ENCODE measurements at regions not wholly inside any gene's neighbourhood (a gene's known extent, or its start where the extent isn't known, plus 50 kb on each side); places are given as distances from the start of the nearest gene placed in this dataset.

DNA sequence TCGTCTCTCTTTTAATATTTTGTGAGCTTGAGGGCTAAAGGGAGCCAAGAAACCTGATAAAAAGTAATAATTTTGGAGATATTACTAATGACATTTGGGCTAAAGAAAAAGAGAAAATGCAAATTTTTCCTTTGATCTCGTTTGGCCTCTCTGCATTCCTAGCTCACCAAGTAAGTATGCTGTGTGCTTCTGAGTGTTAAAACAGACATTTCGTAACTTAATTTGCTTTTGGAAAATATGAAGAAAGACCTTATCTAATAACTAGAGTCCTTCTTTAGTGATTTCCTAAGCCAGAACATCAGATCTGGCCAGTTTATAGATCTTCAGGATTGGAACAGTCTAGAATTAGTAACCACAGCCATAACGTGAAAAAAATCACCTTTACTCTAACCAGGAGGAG lies 872.9 kb upstream of the SLC35B3 start:
- H3K27ac ChIP-seq (ENCODE audit: low read depth in 1 of 2, low read length in 2 of 2), result no peak overlapping the region
- no peaks in the 10 kb centered on the region for H3K27me3 ChIP-seq (ENCODE audit: control insufficient read depth in 4 of 4, insufficient read depth in 4 of 4, low read length in 3 of 4)
- TF ChIP-seq TAF1 (conservative IDR thresholded peaks at IDR 0.05) (no peak), FOXA2 (IDR thresholded peaks at IDR 0.05) (no peak), YY1 (IDR thresholded peaks at IDR 0.05) (no peak), JUND (IDR thresholded peaks at IDR 0.05) (no peak), SP1 (IDR thresholded peaks at IDR 0.05) (no peak), FOXA1 (IDR thresholded peaks at IDR 0.05) (no peak), NR2F2 (IDR thresholded peaks at IDR 0.05) (no peak), EGR1 (IDR thresholded peaks at IDR 0.05; ENCODE audit: low read depth in 2 of 2) (no peak), HNF4G (IDR thresholded peaks at IDR 0.05) (no peak), RXRA (IDR thresholded peaks at IDR 0.05) (no peak), GABPA (IDR thresholded peaks at IDR 0.05 in 1 of 2, conservative IDR thresholded peaks at IDR 0.05 in 1 of 2) (no peak), HNF4A (conservative IDR thresholded peaks at IDR 0.05) (no peak), RAD21 (IDR thresholded peaks at IDR 0.05) (no peak)
- TF ChIP-seq, protein P1, sequence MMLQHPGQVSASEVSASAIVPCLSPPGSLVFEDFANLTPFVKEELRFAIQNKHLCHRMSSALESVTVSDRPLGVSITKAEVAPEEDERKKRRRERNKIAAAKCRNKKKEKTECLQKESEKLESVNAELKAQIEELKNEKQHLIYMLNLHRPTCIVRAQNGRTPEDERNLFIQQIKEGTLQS (IDR thresholded peaks at IDR 0.05), result no peak
- TF ChIP-seq, protein P2, sequence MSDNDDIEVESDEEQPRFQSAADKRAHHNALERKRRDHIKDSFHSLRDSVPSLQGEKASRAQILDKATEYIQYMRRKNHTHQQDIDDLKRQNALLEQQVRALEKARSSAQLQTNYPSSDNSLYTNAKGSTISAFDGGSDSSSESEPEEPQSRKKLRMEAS (IDR thresholded peaks at IDR 0.05), result no peak
- TF ChIP-seq, protein P3, sequence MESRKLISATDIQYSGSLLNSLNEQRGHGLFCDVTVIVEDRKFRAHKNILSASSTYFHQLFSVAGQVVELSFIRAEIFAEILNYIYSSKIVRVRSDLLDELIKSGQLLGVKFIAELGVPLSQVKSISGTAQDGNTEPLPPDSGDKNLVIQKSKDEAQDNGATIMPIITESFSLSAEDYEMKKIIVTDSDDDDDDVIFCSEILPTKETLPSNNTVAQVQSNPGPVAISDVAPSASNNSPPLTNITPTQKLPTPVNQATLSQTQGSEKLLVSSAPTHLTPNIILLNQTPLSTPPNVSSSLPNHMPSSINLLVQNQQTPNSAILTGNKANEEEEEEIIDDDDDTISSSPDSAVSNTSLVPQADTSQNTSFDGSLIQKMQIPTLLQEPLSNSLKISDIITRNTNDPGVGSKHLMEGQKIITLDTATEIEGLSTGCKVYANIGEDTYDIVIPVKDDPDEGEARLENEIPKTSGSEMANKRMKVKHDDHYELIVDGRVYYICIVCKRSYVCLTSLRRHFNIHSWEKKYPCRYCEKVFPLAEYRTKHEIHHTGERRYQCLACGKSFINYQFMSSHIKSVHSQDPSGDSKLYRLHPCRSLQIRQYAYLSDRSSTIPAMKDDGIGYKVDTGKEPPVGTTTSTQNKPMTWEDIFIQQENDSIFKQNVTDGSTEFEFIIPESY (IDR thresholded peaks at IDR 0.05), result no peak
- TF ChIP-seq, protein P4, sequence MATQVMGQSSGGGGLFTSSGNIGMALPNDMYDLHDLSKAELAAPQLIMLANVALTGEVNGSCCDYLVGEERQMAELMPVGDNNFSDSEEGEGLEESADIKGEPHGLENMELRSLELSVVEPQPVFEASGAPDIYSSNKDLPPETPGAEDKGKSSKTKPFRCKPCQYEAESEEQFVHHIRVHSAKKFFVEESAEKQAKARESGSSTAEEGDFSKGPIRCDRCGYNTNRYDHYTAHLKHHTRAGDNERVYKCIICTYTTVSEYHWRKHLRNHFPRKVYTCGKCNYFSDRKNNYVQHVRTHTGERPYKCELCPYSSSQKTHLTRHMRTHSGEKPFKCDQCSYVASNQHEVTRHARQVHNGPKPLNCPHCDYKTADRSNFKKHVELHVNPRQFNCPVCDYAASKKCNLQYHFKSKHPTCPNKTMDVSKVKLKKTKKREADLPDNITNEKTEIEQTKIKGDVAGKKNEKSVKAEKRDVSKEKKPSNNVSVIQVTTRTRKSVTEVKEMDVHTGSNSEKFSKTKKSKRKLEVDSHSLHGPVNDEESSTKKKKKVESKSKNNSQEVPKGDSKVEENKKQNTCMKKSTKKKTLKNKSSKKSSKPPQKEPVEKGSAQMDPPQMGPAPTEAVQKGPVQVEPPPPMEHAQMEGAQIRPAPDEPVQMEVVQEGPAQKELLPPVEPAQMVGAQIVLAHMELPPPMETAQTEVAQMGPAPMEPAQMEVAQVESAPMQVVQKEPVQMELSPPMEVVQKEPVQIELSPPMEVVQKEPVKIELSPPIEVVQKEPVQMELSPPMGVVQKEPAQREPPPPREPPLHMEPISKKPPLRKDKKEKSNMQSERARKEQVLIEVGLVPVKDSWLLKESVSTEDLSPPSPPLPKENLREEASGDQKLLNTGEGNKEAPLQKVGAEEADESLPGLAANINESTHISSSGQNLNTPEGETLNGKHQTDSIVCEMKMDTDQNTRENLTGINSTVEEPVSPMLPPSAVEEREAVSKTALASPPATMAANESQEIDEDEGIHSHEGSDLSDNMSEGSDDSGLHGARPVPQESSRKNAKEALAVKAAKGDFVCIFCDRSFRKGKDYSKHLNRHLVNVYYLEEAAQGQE (IDR thresholded peaks at IDR 0.05), result no peak
- TF ChIP-seq, protein P5, sequence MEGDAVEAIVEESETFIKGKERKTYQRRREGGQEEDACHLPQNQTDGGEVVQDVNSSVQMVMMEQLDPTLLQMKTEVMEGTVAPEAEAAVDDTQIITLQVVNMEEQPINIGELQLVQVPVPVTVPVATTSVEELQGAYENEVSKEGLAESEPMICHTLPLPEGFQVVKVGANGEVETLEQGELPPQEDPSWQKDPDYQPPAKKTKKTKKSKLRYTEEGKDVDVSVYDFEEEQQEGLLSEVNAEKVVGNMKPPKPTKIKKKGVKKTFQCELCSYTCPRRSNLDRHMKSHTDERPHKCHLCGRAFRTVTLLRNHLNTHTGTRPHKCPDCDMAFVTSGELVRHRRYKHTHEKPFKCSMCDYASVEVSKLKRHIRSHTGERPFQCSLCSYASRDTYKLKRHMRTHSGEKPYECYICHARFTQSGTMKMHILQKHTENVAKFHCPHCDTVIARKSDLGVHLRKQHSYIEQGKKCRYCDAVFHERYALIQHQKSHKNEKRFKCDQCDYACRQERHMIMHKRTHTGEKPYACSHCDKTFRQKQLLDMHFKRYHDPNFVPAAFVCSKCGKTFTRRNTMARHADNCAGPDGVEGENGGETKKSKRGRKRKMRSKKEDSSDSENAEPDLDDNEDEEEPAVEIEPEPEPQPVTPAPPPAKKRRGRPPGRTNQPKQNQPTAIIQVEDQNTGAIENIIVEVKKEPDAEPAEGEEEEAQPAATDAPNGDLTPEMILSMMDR (IDR thresholded peaks at IDR 0.05; ENCODE audit: low read depth, low read length, missing input control), result no peak
- no peak overlapping the region for H3K4me3 ChIP-seq (ENCODE audit: low read depth in 1 of 3, low read length in 3 of 3)
- no peak for DNase-seq (ENCODE audit: low spot score)
- no peaks in the 10 kb centered on the region for H3K9me3 ChIP-seq (ENCODE audit: control insufficient read depth in 4 of 4, low read length in 3 of 4)
- WGBS, result 53% methylated on average over 4 of the region's 4 CpGs
- H3K4me1 ChIP-seq (ENCODE audit: control insufficient read depth in 4 of 4, insufficient read depth in 4 of 4, low read length in 3 of 4), result no peaks in the 10 kb centered on the region
- no peaks in the 10 kb centered on the region for H3K36me3 ChIP-seq (ENCODE audit: control insufficient read depth in 4 of 4, insufficient read depth in 3 of 4, low read depth in 1 of 4, low read length in 3 of 4)
- H3K9ac ChIP-seq (ENCODE audit: low read depth in 1 of 2, low read length in 2 of 2), result no peak overlapping the region

All from liver (tissue), 8 donors.